A673 (cell line): ENCODE measurements at regions not wholly inside any gene's neighbourhood (a gene's known extent, or its start where the extent isn't known, plus 50 kb on each side); places are given as distances from the start of the nearest gene placed in this dataset.

Source experiments
- CTCF ChIP-seq: fragments of 300-800, 200-600 bp; sonication (generic); conservative IDR thresholded peaks from 2 replicates; pipeline ENCODE4 v1.5.1; 2017; ENCODE audit warnings: low read depth, mild to moderate bottlenecking, antibody characterized with exemption, low read length, moderate library complexity, mixed read lengths
- EZH2 ChIP-seq: fragments of 200-600 bp; sonication (generic); IDR thresholded peaks from 2 replicates; pipeline ENCODE4 v1.6.1; 2017; ENCODE audit warnings: borderline replicate concordance, low read depth, mild to moderate bottlenecking, mixed read lengths, antibody characterized with exemption, low read length; ENCODE audit not compliant: poor library complexity, severe bottlenecking

- TF ChIP-seq CTCF (no peak), EZH2 (no peak)
Observed at GRCh38 chr6:113055998-113056397, 708.9 kb downstream of the RFPL4B start.
